ENCODE measurements at regions not wholly inside any gene's neighbourhood (a gene's known extent, or its start where the extent isn't known, plus 50 kb on each side); places are given as distances from the start of the nearest gene placed in this dataset.

DNA sequence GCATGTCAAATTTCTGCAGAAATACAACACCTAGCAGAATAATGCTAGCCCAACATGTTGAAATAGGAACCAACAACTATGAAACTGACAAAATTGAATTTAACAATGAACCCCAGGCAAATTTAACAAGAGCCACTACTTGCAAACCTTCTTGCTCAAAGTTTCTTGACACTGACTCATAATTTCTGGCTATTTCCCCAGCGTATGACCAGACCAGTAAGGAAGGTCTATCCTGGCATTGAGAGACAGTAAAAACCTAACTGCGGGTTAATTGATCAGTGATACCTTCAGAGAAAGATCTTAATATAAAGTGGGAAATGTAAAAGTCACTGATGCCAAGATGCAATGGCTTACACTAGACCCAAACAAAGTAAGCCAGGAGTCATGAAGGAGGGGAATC lies 510.1 kb downstream of the ARL4A start:
- Histone ChIP-seq H3K9ac (ENCODE audit: low read length) (no peak overlapping the region), H3K27ac (ENCODE audit: low read depth, low read length) (no peak overlapping the region), H2AFZ (ENCODE audit: low read depth, low read length, poor library complexity, severe bottlenecking) (no peak overlapping the region), H4K20me1 (ENCODE audit: insufficient read depth) (no peaks in the 10 kb centered on the region), H3K9me2 (ENCODE audit: insufficient read depth) (no peaks in the 10 kb centered on the region), H3K4me2 (ENCODE audit: low read length) (no peak overlapping the region), H3K4me1 (ENCODE audit: control insufficient read depth in 1 of 2, insufficient read depth in 2 of 2, low read length in 2 of 2) (no peaks in the 10 kb centered on the region), H3K27me3 (ENCODE audit: insufficient read depth, low read length) (no peaks in the 10 kb centered on the region), H3K4me3 (replicated peaks in 1 of 2; ENCODE audit: low read depth in 1 of 2, low read length in 2 of 2) (no peak overlapping the region), H3K79me2 (ENCODE audit: insufficient read depth, low read length) (no peaks in the 10 kb centered on the region), H3K9me3 (ENCODE audit: control insufficient read depth in 1 of 2, insufficient read depth in 1 of 2, low read depth in 1 of 2, low read length in 2 of 2) (no peaks in the 10 kb centered on the region), H3K36me3 (ENCODE audit: control insufficient read depth in 1 of 2, insufficient read depth in 2 of 2, low read length in 2 of 2) (no peaks in the 10 kb centered on the region)
- BruUV-seq (replicated peaks) = no TSS peak
- RAD21 ChIA-PET (ENCODE audit: low non-redundant PET in 1 of 2, low total read pairs in 2 of 2, uncharacterized antibody in 2 of 2, unreplicated experiment in 2 of 2) = no interaction called here
- ATAC-seq (no peak), DNase-seq (ENCODE audit: low read depth, low spot score) (no peak)
- intact Hi-C loops (cut with micrococcal nuclease) = no loop called here
- TF ChIP-seq CEBPB (IDR thresholded peaks at IDR 0.05; ENCODE audit: low read depth) = no peak
- TF ChIP-seq EGR1 (IDR thresholded peaks at IDR 0.05; ENCODE audit: low read depth) = no peak
- TF ChIP-seq RAD21 (IDR thresholded peaks at IDR 0.05; ENCODE audit: low read depth) = no peak
- TF ChIP-seq, protein P1, sequence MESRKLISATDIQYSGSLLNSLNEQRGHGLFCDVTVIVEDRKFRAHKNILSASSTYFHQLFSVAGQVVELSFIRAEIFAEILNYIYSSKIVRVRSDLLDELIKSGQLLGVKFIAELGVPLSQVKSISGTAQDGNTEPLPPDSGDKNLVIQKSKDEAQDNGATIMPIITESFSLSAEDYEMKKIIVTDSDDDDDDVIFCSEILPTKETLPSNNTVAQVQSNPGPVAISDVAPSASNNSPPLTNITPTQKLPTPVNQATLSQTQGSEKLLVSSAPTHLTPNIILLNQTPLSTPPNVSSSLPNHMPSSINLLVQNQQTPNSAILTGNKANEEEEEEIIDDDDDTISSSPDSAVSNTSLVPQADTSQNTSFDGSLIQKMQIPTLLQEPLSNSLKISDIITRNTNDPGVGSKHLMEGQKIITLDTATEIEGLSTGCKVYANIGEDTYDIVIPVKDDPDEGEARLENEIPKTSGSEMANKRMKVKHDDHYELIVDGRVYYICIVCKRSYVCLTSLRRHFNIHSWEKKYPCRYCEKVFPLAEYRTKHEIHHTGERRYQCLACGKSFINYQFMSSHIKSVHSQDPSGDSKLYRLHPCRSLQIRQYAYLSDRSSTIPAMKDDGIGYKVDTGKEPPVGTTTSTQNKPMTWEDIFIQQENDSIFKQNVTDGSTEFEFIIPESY (IDR thresholded peaks at IDR 0.05; ENCODE audit: extremely low read depth, insufficient replicate concordance, low read length) = no peak
- TF ChIP-seq, protein P2, sequence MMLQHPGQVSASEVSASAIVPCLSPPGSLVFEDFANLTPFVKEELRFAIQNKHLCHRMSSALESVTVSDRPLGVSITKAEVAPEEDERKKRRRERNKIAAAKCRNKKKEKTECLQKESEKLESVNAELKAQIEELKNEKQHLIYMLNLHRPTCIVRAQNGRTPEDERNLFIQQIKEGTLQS (IDR thresholded peaks at IDR 0.05) = no peak
- TF ChIP-seq JUND (IDR thresholded peaks at IDR 0.05) = no peak
- no peak for TF ChIP-seq POLR2AphosphoS5 (IDR thresholded peaks at IDR 0.05; ENCODE audit: low read depth, low read length)
- TF ChIP-seq POLR2A (IDR thresholded peaks at IDR 0.05; ENCODE audit: borderline replicate concordance, extremely low read depth, insufficient read depth, insufficient read length) = no peak
- TF ChIP-seq SP1 (IDR thresholded peaks at IDR 0.05; ENCODE audit: low read depth) = no peak
- TF ChIP-seq, protein P3, sequence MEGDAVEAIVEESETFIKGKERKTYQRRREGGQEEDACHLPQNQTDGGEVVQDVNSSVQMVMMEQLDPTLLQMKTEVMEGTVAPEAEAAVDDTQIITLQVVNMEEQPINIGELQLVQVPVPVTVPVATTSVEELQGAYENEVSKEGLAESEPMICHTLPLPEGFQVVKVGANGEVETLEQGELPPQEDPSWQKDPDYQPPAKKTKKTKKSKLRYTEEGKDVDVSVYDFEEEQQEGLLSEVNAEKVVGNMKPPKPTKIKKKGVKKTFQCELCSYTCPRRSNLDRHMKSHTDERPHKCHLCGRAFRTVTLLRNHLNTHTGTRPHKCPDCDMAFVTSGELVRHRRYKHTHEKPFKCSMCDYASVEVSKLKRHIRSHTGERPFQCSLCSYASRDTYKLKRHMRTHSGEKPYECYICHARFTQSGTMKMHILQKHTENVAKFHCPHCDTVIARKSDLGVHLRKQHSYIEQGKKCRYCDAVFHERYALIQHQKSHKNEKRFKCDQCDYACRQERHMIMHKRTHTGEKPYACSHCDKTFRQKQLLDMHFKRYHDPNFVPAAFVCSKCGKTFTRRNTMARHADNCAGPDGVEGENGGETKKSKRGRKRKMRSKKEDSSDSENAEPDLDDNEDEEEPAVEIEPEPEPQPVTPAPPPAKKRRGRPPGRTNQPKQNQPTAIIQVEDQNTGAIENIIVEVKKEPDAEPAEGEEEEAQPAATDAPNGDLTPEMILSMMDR (IDR thresholded peaks at IDR 0.05 in 2 of 3, conservative IDR thresholded peaks at IDR 0.05 in 1 of 3; ENCODE audit: borderline replicate concordance in 1 of 3, insufficient read depth in 1 of 3, low read depth in 2 of 3, low read length in 2 of 3) = no peak
- no peak for TF ChIP-seq TCF7L2 (IDR thresholded peaks at IDR 0.05; ENCODE audit: borderline replicate concordance, extremely low read depth, insufficient read depth, insufficient read length)
- CTCF ChIA-PET = no interaction called here
- POLR2A ChIA-PET = no interaction called here

All from HCT116 (cell line).